Islet precursor cell (in vitro differentiated cells): ENCODE measurements at regions not wholly inside any gene's neighbourhood (a gene's known extent, or its start where the extent isn't known, plus 50 kb on each side); places are given as distances from the start of the nearest gene placed in this dataset.
"Not testable (repeated sequence)": the region's sequence is repeated elsewhere in the genome, so short reads cannot be mapped to it uniquely, and the experiment has no call there.

Experiments
- DNase-seq: peaks from one replicate; pipeline ENCODE4 v3.0.0-alpha.2; 2018

DNA sequence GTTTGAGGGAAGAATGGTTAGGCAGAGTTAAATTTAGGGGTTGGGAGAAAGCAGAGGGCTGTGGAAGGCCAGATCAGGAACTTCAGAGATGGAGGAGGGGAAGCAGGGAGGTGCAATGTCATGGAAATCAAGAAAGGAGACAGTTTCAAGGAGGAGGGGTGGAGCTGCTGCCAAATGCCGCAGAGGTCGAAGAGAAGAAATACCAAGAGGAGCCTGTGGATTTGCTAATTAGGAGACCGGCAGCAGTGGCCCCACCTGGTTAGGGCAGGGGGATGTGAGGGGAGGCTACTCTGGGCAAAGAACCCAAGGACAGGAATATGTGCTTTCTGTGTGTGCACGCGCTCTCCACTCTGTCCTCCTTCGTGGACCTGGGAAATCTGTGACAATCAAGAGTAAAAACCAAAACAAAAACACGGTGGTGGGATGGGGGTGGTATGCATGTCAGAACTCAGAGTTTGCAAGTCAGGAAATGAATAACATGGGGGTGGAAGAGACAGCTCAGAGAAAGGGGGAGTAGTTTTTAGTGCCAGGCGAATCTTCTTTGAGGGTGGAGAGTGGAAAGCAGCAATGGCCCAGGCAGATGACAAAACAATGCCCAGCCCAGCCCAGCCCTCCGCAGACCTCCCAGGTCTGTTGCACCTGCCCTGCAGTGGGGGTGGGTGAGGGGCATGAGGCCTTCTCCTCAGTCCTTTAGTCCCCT, 102.9 kb upstream of the PAX2 start:
- DNase-seq, result no peak

DNA sequence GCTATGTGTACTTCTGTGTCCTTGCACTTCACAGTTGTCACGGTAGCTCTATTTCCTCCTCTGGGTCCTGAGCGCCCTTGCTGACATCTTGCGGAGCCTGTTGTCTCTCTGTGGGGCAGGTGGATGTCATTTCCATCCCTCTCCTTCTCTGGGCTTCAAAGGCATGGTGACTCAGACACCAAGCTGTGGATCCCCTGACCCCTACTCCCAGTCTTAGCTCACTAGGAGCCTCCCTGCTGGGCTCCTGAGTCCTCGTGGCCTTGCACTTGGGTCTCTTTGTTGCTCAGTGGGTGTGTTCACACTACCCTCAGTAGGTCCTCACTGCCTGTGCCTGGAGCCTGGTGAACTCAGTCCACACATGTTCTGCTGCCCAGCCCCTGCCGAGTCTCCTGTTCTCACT, 100.3 kb upstream of the PAX2 start:
- DNase-seq, result no peak

DNA sequence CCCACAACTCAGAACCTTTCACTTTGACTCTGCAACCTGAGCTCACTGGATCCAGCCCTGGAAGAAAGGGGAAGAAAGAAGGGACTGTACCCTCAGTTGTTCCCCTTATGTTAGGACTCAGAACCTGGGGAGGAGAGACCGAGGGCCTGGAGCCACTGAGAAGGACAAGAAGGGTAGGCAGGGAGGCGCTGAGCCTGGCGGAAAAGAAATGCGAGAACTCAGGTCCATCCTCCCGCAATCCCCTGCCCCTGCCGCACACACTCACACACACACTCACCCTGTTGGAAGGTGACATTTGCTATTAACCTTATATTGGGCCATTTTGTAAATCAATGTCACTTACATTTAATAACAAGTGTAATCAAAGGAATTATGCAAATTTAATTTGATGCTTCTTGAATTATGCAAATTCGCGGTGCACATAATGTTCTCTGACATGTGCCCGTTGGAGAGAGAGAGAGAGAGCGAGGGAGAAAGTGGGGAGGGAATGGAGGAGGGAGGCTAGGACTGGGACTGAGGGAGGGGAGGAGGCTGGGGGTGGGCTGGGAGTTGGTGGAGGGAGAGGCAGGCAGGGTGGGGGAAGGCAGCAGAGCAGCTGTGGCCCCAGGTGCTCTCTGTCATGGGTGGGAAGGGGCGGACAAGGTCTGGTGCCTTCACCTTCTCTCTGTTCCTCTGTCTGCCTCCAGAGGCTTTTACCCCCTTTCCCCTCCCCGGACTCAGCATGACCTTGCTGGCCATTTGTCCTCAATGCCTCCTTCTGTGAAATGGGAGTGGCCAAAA, 99.6 kb upstream of the PAX2 start:
- no peak for DNase-seq

DNA sequence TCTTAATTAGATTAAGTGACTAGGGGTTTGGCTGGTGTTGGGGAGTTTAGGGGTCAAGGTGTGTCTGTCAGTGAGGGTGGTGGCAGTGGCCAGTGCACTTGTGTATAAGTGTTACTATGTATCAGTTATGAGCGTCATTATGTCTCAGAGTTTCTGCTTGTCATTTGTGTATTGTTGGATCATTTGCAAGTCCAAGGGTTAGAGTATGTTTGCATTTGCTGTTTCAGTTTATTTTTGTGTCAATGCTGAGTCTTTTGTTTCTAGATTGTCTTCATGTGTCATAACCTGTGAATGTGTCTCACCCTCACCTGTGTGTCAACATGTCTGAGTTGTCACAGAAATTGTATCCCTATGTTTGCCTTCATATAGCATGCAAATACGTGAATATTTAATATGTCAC, 97.5 kb upstream of the PAX2 start:
- DNase-seq, result no peak

DNA sequence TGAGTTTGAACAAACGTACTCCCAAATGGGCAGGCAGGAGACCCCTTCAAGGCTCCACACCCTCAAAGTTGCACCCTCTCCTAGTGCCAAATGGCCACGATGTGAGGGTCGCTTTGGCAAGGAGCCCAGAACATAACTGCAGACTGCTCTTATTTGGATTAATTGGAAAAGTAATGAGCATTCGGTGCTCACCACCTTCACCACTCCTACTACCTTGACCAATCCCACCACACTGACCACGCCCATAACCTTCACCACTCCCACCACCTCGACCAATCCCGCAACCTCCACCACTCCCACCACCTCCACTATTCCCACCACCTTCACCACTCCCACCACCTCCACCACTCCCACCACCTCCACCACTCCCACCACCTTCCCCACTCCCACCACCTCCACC, 94.7 kb upstream of the PAX2 start:
- no peak for DNase-seq

DNA sequence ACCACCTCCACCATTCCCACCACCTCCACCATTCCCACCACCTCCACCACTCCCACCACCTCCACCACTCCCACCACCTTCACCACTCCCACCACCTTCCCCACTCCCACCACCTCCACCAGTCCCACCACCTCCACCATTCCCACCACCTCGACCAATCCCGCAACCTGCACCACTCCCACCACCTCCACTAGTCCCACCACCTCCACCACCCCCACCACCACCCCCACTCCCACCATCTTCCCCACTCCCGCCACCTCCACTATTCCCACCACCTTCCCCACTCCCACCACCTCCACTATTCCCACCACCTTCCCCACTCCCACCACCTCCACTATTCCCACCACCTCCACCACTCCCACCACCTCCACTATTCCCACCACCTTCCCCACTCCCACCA, 94.3 kb upstream of the PAX2 start:
- DNase-seq, result not testable (repeated sequence)

DNA sequence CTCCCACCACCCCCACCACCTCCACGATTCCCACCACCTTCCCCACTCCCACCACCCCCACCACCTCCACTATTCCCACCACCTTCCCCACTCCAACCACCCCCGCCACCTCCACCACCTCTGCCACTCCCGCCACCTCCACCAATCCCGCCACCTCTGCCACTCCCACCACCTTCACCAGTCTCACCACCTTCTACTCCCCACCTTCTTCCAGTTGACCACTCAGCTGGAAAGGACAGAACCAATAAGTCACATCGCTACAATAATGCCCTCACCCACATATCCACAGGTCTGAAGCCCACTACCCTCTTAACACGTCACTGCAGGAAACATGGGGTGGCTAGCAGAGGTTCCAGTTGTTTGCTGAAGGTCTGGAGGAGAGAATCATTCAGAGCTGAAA, 93.5 kb upstream of the PAX2 start:
- DNase-seq, result no peak

DNA sequence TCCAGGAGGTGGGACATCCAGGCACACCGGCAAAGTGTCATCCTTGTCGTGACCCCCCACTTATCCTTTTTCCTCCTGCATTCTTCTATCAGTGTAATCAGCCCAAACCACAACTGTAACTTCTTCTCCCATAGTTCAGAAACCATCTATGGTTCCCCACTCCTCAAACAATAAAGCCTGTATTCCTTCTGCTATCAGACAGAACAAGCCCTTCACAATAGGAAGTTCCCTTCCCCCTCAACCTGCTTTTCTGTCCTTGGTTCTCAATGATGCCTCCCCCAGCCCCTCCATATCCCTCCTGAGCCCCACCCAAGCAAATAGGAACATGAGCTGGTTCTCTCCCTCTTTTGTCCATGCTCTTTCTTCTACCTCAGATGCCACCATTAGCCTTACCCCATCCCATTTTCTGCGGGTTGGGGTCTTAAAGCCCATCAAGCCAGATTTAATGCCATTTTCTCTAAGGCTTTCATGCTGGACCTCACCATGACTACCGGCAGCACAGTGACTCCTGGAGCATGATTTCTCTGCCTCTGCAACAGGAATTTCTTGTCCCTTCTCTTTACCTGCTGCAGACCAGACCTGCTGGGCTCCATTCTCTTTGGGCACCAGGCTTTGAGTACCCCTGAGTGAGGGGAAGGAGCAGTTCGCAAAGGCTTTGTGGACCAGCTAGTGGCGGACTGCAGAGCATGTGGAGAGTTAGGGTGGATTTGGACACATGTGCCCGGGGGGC, 92.8 kb upstream of the PAX2 start:
- DNase-seq, result no peak

DNA sequence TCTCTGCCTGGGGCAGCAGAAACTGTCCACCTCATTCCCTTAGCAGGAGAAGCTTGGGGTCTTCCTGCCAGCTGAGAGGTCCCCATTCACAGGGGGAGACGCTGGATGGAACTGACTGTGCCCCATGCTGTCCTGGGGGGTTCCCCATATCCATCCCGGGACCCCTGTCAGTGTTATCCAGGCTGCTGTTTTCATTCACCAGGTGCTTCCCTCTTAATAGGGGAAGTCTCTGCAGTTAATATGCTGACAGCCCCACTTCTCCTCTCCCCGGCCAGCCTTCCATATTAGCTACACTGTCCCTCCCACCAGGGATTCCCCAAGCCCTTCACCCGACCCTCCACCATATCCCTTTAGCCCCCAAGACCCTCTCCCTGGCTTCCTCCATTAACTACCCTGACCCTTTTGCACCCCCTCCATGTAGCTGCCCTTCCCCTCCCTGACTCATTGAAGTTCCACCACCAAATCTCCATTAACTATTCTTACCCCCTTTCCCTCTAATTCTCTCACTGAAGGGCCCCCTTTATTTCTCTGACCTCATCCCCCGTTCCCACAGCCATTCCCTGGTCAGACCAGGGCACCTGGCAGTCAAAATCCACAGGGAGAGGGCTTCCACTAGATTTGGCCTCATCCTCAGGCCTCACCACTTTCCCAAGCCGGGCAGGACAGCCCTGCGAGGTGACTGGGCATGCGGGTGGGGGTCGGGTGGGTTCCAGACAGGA, 92.0 kb upstream of the PAX2 start:
- DNase-seq, result no peak

DNA sequence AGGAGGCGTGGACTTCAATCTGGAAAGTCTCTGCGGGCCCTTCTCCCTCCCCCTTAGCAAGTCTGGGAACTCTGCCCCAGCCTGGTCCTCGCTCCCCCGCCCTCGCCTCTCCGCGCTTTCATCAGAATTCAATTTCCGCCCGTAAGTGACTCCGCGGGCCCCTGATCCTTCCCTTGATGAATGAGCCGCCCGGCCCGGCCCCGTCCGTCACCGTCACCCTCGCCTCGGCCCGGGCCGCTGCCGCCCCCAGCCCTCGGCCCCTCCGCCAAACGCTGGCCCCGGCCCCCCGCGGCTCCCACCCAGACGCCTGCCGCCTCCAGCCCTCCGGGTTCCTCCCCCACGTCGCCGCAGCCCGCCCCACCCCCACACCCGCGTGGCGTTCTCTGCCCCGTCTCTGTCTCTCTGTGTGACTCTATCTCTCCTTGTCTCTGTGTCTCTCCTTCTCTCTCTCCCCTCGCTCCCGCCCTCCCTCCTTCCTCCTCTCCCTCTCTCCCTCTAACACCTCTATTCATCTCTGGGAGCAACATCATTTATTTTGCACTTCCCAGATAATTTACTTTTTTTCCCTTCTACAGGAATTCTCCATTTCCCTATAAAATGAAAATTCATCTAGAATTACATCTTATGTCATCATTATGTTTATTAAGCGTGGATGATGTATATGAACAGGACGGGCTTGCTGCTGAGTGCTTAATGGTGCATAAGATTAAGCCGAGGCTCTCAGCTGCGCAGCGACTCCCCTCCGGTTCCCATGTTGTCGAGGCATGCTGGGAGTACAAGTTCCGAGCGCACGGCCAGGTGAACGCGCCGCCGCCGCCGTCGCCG, 91.2 kb upstream of the PAX2 start:
- peak; percentile 89 for DNase-seq

DNA sequence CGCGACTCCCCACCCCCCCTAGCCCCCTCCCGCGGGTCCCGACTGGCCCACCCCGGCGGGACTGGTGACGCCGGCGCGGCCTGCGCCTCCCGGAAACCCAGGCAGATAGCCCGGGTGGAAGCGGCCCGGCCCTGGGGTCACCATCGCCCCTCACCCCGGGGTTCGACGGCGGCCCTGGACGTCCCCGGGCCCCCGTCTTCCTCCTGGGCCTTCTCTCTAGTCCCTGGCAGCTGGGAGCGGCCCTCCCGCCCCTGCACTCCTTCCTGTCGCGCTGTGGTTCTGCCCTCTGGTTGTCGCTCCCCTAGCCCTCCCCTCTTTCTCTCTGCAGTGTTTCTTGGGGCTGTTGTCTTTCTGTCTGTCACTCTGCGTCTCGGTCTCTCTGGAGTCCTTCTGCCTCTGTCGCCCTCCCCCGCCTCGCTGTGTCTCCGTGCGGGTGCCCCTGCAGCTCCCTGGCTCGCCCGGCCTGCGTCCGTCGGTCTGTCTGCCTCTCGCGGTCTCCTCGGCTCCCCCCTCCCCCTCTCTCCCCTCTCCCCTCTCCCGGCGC, 90.5 kb upstream of the PAX2 start:
- peak; percentile 69 for DNase-seq

DNA sequence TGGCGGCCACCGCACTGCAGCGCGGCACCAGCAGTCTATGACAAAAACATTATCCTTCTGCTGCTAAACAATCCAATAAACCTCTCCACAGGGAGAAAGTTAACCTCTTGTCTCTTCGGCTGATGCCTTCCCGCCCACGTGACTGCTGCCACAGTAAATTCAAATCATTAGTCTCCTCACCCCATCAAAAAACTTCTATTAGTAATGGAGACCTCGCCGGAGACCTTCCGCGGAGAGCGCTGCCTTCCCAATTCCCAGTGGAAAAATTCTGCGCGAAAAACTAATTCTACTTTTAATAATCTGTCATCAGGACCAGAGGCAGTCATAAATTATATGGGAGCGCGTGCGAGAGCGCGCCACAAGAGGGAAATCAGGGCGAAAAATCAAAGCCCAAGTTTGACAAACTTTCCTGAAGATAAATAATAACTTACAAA, 90.0 kb upstream of the PAX2 start:
- DNase-seq, result no peak

DNA sequence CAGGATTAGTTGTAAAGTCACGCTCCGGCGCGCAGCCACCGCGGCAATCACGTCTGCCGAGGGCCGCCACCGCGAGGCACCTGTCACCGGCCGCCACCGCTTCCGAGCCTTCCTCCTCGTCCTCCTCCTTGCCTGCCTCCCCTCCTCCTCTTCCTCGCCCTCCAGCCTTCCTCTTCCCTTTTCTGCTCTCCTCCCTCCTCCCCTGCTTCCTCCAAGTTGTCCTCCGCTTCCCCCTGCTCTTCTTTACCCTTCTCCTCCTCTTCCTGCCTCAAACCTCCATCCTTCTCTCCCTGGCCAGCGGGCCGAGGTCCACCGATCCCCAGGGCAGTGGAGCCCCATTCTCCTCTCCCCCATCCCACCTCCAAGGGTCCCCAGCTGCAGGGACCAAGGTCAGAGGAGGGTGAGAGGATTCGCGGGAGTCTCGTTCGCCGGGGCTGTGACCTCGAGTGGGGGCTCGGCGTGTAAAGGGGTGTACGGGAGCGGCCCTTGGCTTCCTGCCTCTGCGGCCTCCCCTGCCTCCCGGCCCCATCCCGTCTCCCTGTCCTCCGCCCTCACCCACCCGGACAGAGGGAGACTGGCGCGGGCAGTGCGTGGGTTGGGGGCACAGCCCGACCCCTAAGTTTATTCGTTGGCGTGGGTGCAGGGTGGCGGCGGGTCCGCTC, 89.5 kb upstream of the PAX2 start:
- DNase-seq, result no peak

DNA sequence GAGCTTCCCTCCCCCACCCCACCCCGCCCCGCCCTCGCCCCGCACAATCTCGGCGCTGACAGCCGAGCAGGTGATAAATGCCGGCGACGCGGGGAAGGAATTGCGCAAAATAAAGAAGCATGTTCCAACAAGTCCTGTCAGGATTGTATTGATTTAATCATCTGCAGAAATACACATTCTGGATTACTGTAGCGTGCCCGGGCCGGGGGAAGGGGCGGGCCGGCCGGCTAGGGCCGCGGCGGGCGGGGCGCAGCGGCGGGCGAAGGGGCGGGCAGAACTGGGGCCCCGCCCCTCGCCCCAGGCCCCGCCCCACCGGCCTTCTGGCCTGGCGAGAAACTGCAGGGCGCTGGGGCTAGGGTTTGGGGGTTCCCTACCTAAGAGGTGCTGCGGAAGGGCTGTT, 88.9 kb upstream of the PAX2 start:
- DNase-seq, result no peak

DNA sequence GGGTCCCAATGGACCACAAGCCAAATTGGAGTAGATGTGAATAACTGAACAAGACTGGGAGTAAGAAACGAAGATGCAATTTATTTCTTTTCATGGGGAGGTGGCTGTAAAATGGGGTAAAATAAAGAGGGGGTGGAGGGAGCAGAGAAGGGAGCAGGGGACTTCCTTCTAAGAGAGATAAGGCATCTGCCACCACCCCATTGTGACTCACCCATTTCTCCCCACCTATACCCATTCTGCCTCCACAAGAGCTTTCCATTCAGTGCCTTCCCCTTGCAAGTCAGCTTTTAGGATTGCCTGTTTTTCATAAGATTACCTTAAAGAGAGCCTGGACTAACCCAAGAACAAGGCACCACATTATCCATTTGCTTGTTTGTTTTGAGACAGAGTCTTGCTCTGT, 87.1 kb upstream of the PAX2 start:
- DNase-seq, result no peak

DNA sequence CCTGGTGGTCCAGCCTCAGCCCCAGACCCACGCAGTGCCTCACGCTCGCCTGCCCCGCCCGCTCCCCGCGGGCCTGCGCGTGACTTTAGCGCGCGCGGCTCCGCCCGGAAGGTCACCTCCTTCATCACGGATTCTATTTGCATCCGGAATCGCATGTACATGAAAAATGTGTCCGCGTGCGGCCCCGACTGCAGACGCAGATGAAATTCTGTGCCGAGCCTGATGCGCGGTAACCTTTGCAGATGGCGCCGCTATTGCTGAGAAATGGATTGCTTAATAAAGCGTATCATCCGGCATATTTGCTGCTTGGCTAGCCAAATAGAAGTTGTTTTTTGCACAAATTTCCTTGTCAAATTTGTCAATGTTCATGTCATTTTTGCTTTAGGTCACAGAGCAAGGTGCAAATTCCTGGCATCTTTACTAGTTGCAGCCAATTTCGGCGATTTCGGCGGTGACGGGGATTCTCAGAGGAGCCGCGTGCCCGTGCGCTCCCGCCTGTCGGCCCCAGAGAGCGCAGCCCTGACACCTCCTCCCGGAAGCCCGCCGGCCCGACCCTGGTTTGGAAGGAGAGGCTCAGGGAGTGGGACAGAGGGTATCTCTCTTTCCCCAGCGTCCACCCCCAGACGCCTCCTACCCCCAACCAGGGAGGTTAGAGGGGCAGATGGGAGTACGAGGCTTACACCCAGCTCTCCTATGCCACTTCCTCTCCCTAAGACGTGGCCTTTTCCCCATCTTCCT, 85.9 kb upstream of the PAX2 start:
- no peak for DNase-seq

DNA sequence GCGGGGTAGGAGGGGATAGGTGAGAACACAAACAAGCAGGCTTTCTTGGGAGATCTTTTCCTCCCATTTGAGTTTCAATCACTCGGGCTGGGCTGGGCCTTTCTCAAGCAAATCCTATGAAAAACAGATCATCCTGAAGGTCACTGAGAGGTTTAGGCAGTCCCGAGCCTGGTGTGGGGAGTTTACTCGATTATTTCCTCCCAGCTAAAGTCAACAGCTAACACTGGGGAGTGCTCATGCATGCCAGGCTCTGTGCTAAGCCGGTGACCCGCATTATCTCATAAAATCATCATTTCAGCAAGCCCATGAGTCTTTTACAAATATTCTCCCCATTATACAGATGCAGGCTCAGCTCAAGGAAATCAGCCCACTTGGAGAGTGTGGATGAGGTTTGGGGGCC, 85.0 kb upstream of the PAX2 start:
- no peak for DNase-seq

DNA sequence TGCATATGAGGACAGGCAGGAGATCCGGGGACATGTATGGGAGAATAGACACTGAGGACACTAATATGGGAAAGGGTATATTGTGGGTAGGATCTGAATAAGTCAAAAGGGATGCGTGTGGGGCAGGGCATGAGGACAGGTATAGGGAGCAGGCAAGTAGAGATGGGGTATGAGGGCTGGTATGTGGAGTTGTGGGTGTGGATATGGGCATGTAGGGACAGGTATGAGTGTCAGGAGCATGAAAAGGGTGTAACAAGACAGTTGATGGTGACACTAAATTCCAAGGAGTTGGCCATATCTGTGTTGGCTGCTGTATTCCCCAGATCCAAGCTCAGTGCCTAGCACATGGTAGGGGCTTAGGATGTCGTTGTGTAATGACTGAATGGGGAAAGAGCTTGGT, 84.4 kb upstream of the PAX2 start:
- DNase-seq, result no peak

DNA sequence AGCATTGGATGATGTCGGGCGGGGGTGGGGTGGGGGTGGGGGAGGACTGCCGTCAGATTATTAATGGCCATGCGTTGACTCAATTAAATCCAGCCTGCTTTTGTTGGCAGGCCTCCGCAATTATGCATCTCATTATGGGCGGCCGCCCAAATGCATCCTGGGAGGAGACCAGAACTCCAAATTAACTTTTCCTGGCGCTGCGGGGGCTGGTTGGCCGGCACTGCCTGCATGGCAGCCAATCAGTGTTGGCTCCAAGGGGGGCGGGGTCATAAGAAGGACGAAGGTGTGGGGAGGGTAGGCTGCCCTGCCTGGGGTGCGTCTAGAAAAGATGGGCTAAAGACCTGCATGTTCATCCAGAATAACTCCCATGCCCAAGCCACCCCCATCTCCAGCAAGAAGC, 83.9 kb upstream of the PAX2 start:
- no peak for DNase-seq

DNA sequence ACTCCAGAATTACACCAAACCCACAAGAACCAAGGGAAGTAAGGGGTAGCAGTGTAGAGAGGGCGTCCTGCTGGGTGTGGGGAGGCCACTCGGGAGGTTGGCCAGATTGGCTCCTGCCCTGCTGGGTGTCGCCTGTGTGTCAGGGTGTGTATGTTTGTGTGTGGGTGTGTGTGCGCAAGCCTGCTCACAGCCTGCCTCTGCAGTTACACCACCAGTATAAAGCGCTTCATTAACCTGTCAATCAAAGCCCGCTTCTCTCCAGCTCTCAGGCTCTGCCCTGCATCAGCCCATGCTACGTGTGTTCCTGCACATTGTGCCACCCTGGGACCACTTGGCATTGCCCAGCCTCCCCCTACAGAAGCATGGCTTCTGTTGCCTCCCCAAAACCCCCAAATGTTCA, 83.3 kb upstream of the PAX2 start:
- DNase-seq, result no peak
